CD1c-positive myeloid dendritic cell (primary cell): ENCODE measurements at regions not wholly inside any gene's neighbourhood (a gene's known extent, or its start where the extent isn't known, plus 50 kb on each side); places are given as distances from the start of the nearest gene placed in this dataset.
"Not testable (repeated sequence)": the region's sequence is repeated elsewhere in the genome, so short reads cannot be mapped to it uniquely, and the experiment has no call there.

Experiments used
- DNase-seq: peaks from one replicate; pipeline ENCODE4 v3.0.0-alpha.2; 2016; ENCODE audit errors: extremely low spot score

- DNase-seq: no peak
Measured at GRCh38 chr18:71079606-71080005, 790.8 kb downstream of the SOCS6 start.

GRCh38 chr18:71077451-71077850, 788.6 kb downstream of the SOCS6 start:
- DNase-seq: no peak

DNA sequence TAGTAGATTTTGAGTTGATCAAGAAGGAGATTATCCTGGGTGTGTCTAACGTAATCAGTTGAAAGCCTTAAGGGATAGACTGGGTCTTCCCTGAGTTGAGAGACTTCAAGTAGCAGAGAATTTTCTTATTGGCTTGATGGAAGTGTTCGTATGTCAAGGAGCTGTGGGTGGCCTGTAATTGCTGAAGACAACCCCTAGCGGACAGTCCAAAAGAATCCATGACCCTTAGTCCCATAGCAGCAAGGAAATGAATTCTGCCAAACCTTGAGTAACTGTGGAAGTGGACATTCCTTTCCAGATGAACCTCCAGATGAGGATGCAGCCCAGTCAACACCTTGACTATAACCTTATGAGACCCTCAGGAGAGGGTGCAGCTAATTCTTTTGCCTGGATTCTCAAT, 786.3 kb downstream of the SOCS6 start:
- no peak for DNase-seq

DNA sequence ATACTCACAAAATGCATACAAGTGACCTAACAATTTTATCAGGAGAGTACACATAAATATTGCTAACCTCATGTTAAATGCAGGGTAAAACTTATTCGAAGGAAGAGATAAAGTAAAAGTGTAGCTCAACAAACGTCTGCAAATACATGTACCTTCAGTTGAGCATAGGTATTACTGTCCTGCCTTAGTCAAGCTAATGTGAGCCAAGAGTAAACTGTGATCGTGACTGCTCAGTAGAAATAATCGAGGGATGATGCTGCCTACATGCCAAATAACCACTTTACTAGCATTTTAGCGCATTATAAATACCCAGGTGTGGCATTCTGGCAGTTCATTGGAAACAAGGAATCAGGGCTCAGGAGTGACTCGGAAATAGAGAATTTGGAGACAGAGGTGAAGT, 779.5 kb downstream of the SOCS6 start:
- DNase-seq: no peak

DNA sequence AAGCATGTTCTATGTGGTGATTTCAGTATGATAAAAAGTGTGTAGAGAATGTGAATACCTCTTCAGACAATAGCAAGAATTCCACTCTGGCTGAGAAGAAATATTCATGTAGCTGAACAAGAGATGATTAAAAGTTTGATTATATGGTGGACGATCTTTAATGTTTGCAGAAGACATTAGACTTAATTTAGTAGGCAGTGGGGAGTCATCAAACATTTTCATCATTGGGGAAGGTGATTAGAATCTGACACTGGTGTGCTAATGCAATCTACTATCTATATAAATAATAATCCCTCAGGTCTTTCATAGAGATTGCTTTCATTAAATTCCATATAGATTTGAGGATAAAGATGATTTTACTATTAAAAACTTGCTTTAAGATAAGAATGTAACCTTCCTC, 761.0 kb downstream of the SOCS6 start:
- no peak for DNase-seq

- DNase-seq: no peak
Measured at GRCh38 chr18:71047882-71048281, 759.0 kb downstream of the SOCS6 start.

- no peak for DNase-seq
Measured at GRCh38 chr18:71045331-71046065, 756.7 kb downstream of the SOCS6 start.

GRCh38 chr18:71040161-71040560, 751.3 kb downstream of the SOCS6 start:
- DNase-seq: no peak

DNA sequence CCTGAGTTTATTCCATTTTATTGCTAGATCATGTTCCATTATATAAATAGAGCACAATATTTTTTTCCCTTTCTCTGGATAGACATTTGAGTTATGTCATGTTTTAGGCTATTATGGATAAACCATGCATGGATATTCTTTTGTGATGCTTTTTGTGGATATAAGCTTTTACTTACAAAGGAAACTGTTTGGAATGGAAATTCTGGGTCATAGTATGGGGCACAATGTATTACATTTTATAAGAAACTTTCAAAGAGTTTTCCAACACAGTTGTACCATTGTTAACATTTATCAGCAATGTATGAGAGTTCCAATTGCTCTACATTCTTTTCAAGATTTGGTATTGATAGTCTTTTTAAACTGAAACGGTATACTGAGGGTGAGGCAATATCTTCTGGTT, 749.4 kb downstream of the SOCS6 start:
- no peak for DNase-seq

- no peak for DNase-seq
Measured at GRCh38 chr18:71036783-71037182, 747.9 kb downstream of the SOCS6 start.

GRCh38 chr18:71031296-71032191, 742.7 kb downstream of the SOCS6 start:
- not testable (repeated sequence) for DNase-seq

DNA sequence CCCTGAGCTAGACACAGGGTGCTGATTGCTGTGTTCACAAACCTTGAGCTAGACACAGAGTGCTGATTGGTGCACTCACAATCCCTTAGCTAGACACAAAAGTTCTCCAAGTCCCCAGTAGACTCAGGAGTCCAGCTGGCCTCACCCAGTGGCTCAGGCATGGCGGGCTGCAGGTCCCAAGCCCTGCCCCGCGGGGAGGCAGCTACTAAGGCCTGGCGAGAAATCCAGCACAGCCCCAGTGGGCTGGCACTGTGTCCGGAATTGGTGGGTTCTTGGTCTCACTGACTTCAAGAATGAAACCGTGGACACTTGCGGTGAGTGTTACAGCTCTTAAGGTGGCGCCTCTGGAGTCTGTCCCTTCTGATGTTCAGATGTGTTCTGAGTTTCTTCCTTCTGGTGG, 741.2 kb downstream of the SOCS6 start:
- DNase-seq: not testable (repeated sequence)

DNA sequence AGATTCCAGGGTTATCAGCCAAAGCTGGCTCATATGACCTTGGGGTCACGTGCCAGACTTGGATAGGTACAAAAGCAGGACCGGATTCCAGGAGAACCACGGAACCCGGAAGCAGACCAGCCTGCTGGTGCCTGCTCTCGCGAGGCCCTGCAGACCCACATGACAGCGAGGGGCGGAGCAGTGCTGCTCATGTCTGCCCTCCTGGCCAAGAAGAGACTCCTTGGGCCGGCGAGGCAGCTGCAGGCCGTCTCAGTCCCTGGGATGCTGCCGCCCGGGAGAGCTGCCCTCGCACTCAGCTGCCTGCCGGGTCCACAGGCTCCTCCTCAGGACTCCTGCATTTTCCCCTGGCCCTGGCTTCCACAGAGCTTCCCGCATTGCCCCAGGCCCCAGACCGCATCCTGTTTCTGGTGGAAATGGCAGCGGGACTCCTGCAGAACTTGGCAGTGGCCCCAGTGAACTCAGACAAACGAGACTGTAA, 739.5 kb downstream of the SOCS6 start:
- no peak for DNase-seq

DNA sequence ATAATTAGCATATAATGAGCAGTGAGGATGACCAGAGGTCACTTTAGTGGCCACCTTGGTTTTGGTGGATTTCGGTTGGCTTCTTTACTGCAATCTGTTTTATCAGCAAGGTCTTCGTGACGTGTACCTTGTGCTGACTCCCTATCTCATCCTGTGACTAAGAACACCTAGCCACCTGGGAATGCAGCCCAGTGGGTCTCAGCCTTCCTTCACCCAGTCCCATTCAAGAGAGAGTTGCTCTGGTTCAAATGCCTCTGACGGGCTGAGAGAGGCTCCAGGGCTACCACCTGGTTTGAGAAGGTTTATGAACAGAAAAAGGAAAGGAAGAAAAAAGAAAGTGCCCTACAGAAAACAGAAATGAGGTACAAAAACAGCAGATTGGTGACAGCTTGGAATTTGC, 738.7 kb downstream of the SOCS6 start:
- no peak for DNase-seq

GRCh38 chr18:71025505-71026225, 736.8 kb downstream of the SOCS6 start:
- no peak for DNase-seq

DNA sequence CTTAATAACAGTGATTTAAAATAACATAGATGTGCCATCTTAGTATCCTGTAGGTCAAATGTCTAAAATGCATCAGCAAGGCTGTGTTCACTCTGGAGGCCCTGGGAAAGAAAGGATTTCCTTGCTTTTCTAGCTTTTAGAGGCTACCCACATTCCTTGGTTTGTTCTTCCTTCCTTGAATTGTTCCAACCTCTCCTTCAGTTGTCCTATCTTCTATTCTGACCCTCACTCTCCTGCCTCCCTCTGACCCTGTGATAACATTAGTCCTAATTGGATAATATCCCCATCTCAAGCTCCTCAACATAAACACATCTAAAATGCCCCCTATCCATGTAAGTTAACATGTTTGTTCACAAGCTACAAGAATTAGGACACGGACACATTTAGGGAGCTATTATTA, 733.5 kb downstream of the SOCS6 start:
- DNase-seq: no peak

GRCh38 chr18:71021030-71021362, 732.2 kb downstream of the SOCS6 start:
- no peak for DNase-seq

DNA sequence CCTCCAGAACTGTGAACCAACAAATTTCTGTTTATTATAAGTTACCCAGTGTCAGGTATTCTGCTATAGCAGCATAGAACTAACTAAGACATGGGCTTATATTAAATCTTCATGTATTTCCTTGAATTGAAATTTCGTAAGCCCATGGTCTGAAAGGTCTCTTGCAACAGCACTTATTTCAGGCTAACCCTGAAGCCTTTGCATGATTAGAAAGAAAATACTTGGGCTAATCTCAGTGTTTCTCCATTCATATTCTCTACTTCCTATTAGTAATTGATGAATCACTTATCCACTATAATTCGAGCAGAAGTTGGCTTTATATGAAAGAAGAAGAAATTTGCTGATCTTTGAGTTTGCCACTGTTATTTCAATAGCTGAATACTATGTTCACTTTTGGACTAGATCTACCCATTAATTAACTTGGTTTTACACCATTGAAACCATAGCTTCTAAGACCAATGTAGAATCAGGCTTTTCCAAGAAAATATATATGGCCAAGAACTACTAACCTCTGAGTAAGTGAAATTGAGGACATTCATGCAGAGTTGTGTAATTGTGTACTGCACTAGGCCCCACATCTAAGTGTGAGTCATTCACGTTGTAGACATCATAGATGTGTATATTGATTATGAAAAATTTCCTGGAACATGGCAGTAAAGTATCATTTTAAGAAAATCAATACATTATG, 731.6 kb downstream of the SOCS6 start:
- DNase-seq: no peak

GRCh38 chr18:71018816-71019215, 730.0 kb downstream of the SOCS6 start:
- no peak for DNase-seq

DNA sequence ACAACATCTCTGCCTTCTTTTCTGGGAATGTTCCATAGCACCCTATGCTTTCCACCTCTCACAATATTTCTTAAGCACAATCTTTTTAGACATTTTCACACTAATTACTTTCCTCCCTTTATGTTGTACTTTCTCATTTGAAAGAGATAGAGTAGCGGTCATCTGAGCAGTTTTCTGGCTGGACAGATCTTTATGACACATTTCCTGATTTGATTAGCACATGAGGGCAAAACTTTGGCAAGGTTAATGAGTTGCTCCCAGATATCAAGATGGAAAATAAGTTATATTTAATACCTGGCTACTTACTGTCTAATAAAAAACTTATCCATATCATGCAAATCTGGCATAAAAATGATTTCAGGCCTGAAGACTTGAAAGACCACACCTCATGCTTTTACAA, 723.9 kb downstream of the SOCS6 start:
- no peak for DNase-seq

- DNase-seq: no peak
Measured at GRCh38 chr18:71011389-71011788, 722.5 kb downstream of the SOCS6 start.

DNA sequence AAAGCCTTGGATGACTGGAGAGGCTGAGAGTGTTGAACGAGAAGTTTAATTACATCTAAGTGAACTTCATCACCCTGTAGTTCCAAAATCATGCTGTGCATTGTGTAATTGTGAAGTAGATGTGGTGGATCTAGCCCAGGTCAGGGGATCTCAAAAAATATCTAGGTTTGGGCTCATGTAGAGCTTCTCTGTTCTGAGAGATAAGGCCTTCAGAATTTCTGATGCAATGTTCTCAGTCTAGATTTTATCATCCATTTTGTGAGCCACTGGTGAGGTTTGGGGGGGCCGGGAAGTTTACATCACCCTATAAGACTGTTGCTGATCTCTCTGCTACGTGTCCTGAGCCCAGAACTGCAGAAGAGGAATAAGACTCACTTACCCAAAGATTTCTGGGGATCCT, 719.4 kb downstream of the SOCS6 start:
- DNase-seq: no peak
